Tibial nerve (tissue), 4 donors: ENCODE measurements at regions not wholly inside any gene's neighbourhood (a gene's known extent, or its start where the extent isn't known, plus 50 kb on each side); places are given as distances from the start of the nearest gene placed in this dataset.

Experiments used
- DNase-seq, 2 donors: peaks; one replicate each; pipeline ENCODE4 v3.0.0-alpha.2; 2019; ENCODE audit warnings: low spot score in 2 of 2
- H3K27ac ChIP-seq, 4 donors: fragments of 200-600 bp; sonication (generic) in 3 of 4; one replicate each; pipeline ENCODE4 v1.5.1; 2017 to 2019; ENCODE audit warnings: mild to moderate bottlenecking in 1 of 4
- H3K27me3 ChIP-seq, 2 donors: fragments of 200-600 bp; sonication (generic) in 1 of 2; one replicate each; pipeline versions ENCODE4 v1.5.1 to v1.6.0; 2017 to 2019
- H3K36me3 ChIP-seq, 3 donors: fragments of 200-600 bp; sonication (generic); one replicate each; pipeline ENCODE4 v1.5.1; 2018 to 2019
- H3K4me1 ChIP-seq, 4 donors: fragments of 200-600 bp; sonication (generic) in 3 of 4; one replicate each; pipeline ENCODE4 v1.5.1; 2017 to 2019
- H3K4me3 ChIP-seq, 4 donors: fragments of 200-600 bp; sonication (generic) in 3 of 4; one replicate each; pipeline ENCODE4 v1.5.1; 2017 to 2019; ENCODE audit warnings: mild to moderate bottlenecking in 1 of 4, moderate library complexity in 1 of 4
- H3K9me3 ChIP-seq, 4 donors: fragments of 200-600 bp; sonication (generic) in 3 of 4; one replicate each; pipeline ENCODE4 v1.5.1; 2017 to 2019
- CTCF ChIP-seq, 5 experiments: fragments of 200-600 bp in 3 of 5; fragments of 450-650 bp in 2 of 5; sonication (generic) in 3 of 5; IDR thresholded peaks; one replicate each; pipeline ENCODE4 v1.5.1; 2016 to 2019; ENCODE audit warnings: antibody characterized with exemption in 5 of 5, mild to moderate bottlenecking in 3 of 5, moderate library complexity in 2 of 5
- EP300 ChIP-seq, 2 donors: sonication (generic); formaldehyde crosslinking; IDR thresholded peaks; one replicate each; pipeline ENCODE4 v1.6.1; 2017; ENCODE audit warnings: antibody characterized with exemption in 2 of 2, mild to moderate bottlenecking in 1 of 2
- POLR2A ChIP-seq, 2 donors: fragments of 450-650 bp; IDR thresholded peaks; one replicate each; pipeline ENCODE4 v1.6.1; 2017; ENCODE audit warnings: antibody characterized with exemption in 2 of 2, mild to moderate bottlenecking in 2 of 2, moderate library complexity in 2 of 2
- WGBS, 2 donors: methylation state at CpG; one replicate each; pipeline ENCODE4 v1.1.5; 2018; 5-methylcytosine and 5-hydroxymethylcytosine counted together

- no peak overlapping the region for H3K27ac ChIP-seq
- no peaks in the 10 kb centered on the region for H3K27me3 ChIP-seq
- TF ChIP-seq CTCF (IDR thresholded peaks at IDR 0.05), result no peak
- TF ChIP-seq EP300 (IDR thresholded peaks at IDR 0.05), result no peak
- TF ChIP-seq POLR2A (IDR thresholded peaks at IDR 0.05), result no peak
- DNase-seq, result no peak
- H3K4me1 ChIP-seq, result no peaks in the 10 kb centered on the region
- no peak overlapping the region for H3K4me3 ChIP-seq
- 85 to 88% methylated on average over 1 of the region's 1 CpG for WGBS, 2 donors
- H3K36me3 ChIP-seq, result no peaks in the 10 kb centered on the region
- H3K9me3 ChIP-seq, result peaks cover 0 to 25% (median 3%) of the 10 kb centered on the region in 4 donors
Measured at GRCh38 chr5:175141421-175141820, 302.6 kb downstream of the DRD1 start.

GRCh38 chr5:175133185-175133584 lies 310.8 kb downstream of the DRD1 start:
- Histone ChIP-seq H3K27ac (no peak overlapping the region), H3K9me3 (peaks cover 0 to 12% (median 0%) of the 10 kb centered on the region in 4 donors), H3K36me3 (no peaks in the 10 kb centered on the region), H3K27me3 (no peaks in the 10 kb centered on the region), H3K4me1 (no peaks in the 10 kb centered on the region), H3K4me3 (no peak overlapping the region)
- no peak for DNase-seq
- TF ChIP-seq EP300 (IDR thresholded peaks at IDR 0.05) (no peak), CTCF (IDR thresholded peaks at IDR 0.05) (no peak), POLR2A (IDR thresholded peaks at IDR 0.05) (no peak)
- WGBS, 2 donors, result 72 to 82% methylated on average over 5 of the region's 5 CpGs

- DNase-seq, result no peak
- H3K9me3 ChIP-seq, result peaks cover 0 to 12% (median 0%) of the 10 kb centered on the region in 4 donors
- TF ChIP-seq CTCF (IDR thresholded peaks at IDR 0.05) (no peak), POLR2A (IDR thresholded peaks at IDR 0.05) (no peak), EP300 (IDR thresholded peaks at IDR 0.05) (no peak)
- H3K4me3 ChIP-seq, result no peak overlapping the region
- H3K36me3 ChIP-seq, result no peaks in the 10 kb centered on the region
- WGBS, 2 donors, result 22 to 38% methylated on average over 8 of the region's 8 CpGs
- H3K4me1 ChIP-seq, result no peaks in the 10 kb centered on the region
- no peak overlapping the region for H3K27ac ChIP-seq
- H3K27me3 ChIP-seq, result no peaks in the 10 kb centered on the region
Measured at GRCh38 chr5:175131432-175131831, 312.6 kb downstream of the DRD1 start.

GRCh38 chr5:175129619-175130018 lies 314.4 kb downstream of the DRD1 start:
- TF ChIP-seq EP300 (IDR thresholded peaks at IDR 0.05) (no peak), CTCF (IDR thresholded peaks at IDR 0.05) (no peak), POLR2A (IDR thresholded peaks at IDR 0.05) (no peak)
- no peak overlapping the region for H3K4me3 ChIP-seq
- 65 to 70% methylated on average over 4 of the region's 4 CpGs for WGBS, 2 donors
- peaks cover 0 to 4% (median 0%) of the 10 kb centered on the region in 4 donors for H3K9me3 ChIP-seq
- no peaks in the 10 kb centered on the region for H3K4me1 ChIP-seq
- H3K36me3 ChIP-seq, result no peaks in the 10 kb centered on the region
- H3K27me3 ChIP-seq, result no peaks in the 10 kb centered on the region
- no peak for DNase-seq
- H3K27ac ChIP-seq, result no peak overlapping the region

- DNase-seq, result no peak
- Histone ChIP-seq H3K9me3 (peaks cover 0 to 4% (median 0%) of the 10 kb centered on the region in 4 donors), H3K4me1 (no peaks in the 10 kb centered on the region), H3K36me3 (no peaks in the 10 kb centered on the region), H3K27ac (no peak overlapping the region), H3K4me3 (no peak overlapping the region), H3K27me3 (no peaks in the 10 kb centered on the region)
- no peak for TF ChIP-seq EP300 (IDR thresholded peaks at IDR 0.05)
- WGBS, 2 donors, result 79 to 83% methylated on average over 4 of the region's 4 CpGs
Measured at GRCh38 chr5:175129121-175129520, 314.9 kb downstream of the DRD1 start.

- Histone ChIP-seq H3K4me1 (no peaks in the 10 kb centered on the region), H3K9me3 (no peaks in the 10 kb centered on the region), H3K36me3 (no peaks in the 10 kb centered on the region), H3K27ac (no peak overlapping the region), H3K27me3 (no peaks in the 10 kb centered on the region), H3K4me3 (no peak overlapping the region)
- no peak for DNase-seq
- TF ChIP-seq CTCF (IDR thresholded peaks at IDR 0.05) (no peak), POLR2A (IDR thresholded peaks at IDR 0.05) (no peak), EP300 (IDR thresholded peaks at IDR 0.05) (no peak)
- 82 to 85% methylated on average over 5 of the region's 5 CpGs for WGBS, 2 donors
Measured at GRCh38 chr5:175124821-175125220, 319.2 kb downstream of the DRD1 start.
